Astrocyte (in vitro differentiated cells and primary cell): ENCODE measurements at regions not wholly inside any gene's neighbourhood (a gene's known extent, or its start where the extent isn't known, plus 50 kb on each side); places are given as distances from the start of the nearest gene placed in this dataset.

Experiments
- DNase-seq: peaks from one replicate; pipeline ENCODE4 v3.0.0-alpha.2; 2010; ENCODE audit warnings: low read depth
- FAIRE-seq: peaks from 2 replicates; lab custom pipeline; 2011; peaks lifted over from hg19 to GRCh38; lab: Jason Lieb, UNC
- H2AFZ ChIP-seq: 2 replicates; pipeline ENCODE4 v1.6.0; 2012; ENCODE audit warnings: low read depth, low read length, inconsistent platforms
- H3K27ac ChIP-seq: 2 replicates; pipeline ENCODE4 v1.5.1; 2011; ENCODE audit warnings: low read depth, low read length, inconsistent platforms
- H3K27me3 ChIP-seq: 2 replicates; pipeline ENCODE4 v1.6.0; 2011; ENCODE audit warnings: low read length, inconsistent platforms; ENCODE audit not compliant: insufficient read depth
- H3K36me3 ChIP-seq: 2 replicates; pipeline ENCODE4 v1.5.1; 2011; ENCODE audit warnings: low read length, inconsistent platforms; ENCODE audit not compliant: insufficient read depth
- H3K4me1 ChIP-seq: 2 replicates; pipeline ENCODE4 v1.5.1; 2011; ENCODE audit warnings: low read length, inconsistent platforms; ENCODE audit not compliant: insufficient read depth
- H3K4me2 ChIP-seq: 2 replicates; pipeline ENCODE4 v1.6.0; 2012; ENCODE audit warnings: low read length, inconsistent platforms
- H3K4me3 ChIP-seq: 2 replicates; pipeline ENCODE4 v1.5.1; 2011; ENCODE audit warnings: low read depth, mild to moderate bottlenecking, low read length, inconsistent platforms; ENCODE audit not compliant: insufficient read depth
- H3K79me2 ChIP-seq: 2 replicates; pipeline ENCODE4 v1.6.0; 2012; ENCODE audit warnings: mild to moderate bottlenecking, low read length, inconsistent platforms; ENCODE audit not compliant: insufficient read depth
- H3K9ac ChIP-seq: 2 replicates; pipeline ENCODE4 v1.6.0; 2012; ENCODE audit warnings: mild to moderate bottlenecking, low read length, inconsistent platforms
- H3K9me3 ChIP-seq: 2 replicates; pipeline ENCODE4 v1.5.1; 2012; ENCODE audit warnings: low read depth, mild to moderate bottlenecking, low read length, inconsistent platforms; ENCODE audit not compliant: insufficient read depth
- H4K20me1 ChIP-seq: 2 replicates; pipeline ENCODE4 v1.6.0; 2012; ENCODE audit warnings: low read length, inconsistent platforms; ENCODE audit not compliant: insufficient read depth
- H3K27ac Mint-ChIP-seq: one replicate; pipeline ENCODE4 v1.8.0; 2021; ENCODE audit warnings: mild to moderate bottlenecking, mixed read lengths; ENCODE audit not compliant: unreplicated experiment
- H3K27me3 Mint-ChIP-seq: one replicate; pipeline ENCODE4 v1.8.0; 2021; ENCODE audit warnings: low read depth, mixed read lengths; ENCODE audit not compliant: unreplicated experiment
- H3K36me3 Mint-ChIP-seq: one replicate; pipeline ENCODE4 v1.8.0; 2021; ENCODE audit warnings: low read depth, mixed read lengths; ENCODE audit not compliant: unreplicated experiment
- H3K4me1 Mint-ChIP-seq: one replicate; pipeline ENCODE4 v1.8.0; 2021; ENCODE audit warnings: low read depth, mixed read lengths; ENCODE audit not compliant: unreplicated experiment
- H3K4me3 Mint-ChIP-seq: one replicate; pipeline ENCODE4 v1.8.0; 2021; ENCODE audit warnings: mild to moderate bottlenecking, moderate library complexity, mixed read lengths; ENCODE audit not compliant: unreplicated experiment
- H3K9me3 Mint-ChIP-seq: one replicate; pipeline ENCODE4 v1.8.0; 2021; ENCODE audit warnings: mild to moderate bottlenecking, mixed read lengths; ENCODE audit not compliant: unreplicated experiment
- CTCF ChIP-seq: IDR thresholded peaks from 2 replicates; pipeline ENCODE4 v1.5.1; 2011; ENCODE audit warnings: low read depth, mild to moderate bottlenecking, inconsistent platforms, low read length, moderate library complexity; ENCODE audit not compliant: insufficient read depth
- EZH2 ChIP-seq: IDR thresholded peaks from 2 replicates; pipeline ENCODE4 v1.6.1; 2012; ENCODE audit warnings: mild to moderate bottlenecking, low read length, inconsistent platforms; ENCODE audit not compliant: insufficient read depth

- Mint-ChIP-seq H3K4me3 (no peak overlapping the region), H3K36me3 (peaks cover 3% of the 10 kb centered on the region), H3K4me1 (no peaks in the 10 kb centered on the region), H3K27ac (no peak overlapping the region), H3K9me3 (peaks cover 7% of the 10 kb centered on the region), H3K27me3 (peaks cover 47% of the 10 kb centered on the region)
- H3K27ac ChIP-seq, result no peak overlapping the region
- TF ChIP-seq CTCF (no peak), EZH2 (no peak)
- H3K27me3 ChIP-seq, result no peaks in the 10 kb centered on the region
- H2AFZ ChIP-seq, result no peak overlapping the region
- no peaks in the 10 kb centered on the region for H3K4me1 ChIP-seq
- no peak overlapping the region for H3K4me2 ChIP-seq
- no peaks in the 10 kb centered on the region for H4K20me1 ChIP-seq
- H3K9me3 ChIP-seq, result peaks cover 7% of the 10 kb centered on the region
- H3K79me2 ChIP-seq, result no peaks in the 10 kb centered on the region
- no peak for FAIRE-seq
- no peak overlapping the region for H3K4me3 ChIP-seq
- no peak overlapping the region for H3K9ac ChIP-seq
- no peaks in the 10 kb centered on the region for H3K36me3 ChIP-seq
- DNase-seq, result no peak
These were observed 233.0 kb upstream of the TCERG1L start for GRCh38 chr10:131544495-131544894.

DNA sequence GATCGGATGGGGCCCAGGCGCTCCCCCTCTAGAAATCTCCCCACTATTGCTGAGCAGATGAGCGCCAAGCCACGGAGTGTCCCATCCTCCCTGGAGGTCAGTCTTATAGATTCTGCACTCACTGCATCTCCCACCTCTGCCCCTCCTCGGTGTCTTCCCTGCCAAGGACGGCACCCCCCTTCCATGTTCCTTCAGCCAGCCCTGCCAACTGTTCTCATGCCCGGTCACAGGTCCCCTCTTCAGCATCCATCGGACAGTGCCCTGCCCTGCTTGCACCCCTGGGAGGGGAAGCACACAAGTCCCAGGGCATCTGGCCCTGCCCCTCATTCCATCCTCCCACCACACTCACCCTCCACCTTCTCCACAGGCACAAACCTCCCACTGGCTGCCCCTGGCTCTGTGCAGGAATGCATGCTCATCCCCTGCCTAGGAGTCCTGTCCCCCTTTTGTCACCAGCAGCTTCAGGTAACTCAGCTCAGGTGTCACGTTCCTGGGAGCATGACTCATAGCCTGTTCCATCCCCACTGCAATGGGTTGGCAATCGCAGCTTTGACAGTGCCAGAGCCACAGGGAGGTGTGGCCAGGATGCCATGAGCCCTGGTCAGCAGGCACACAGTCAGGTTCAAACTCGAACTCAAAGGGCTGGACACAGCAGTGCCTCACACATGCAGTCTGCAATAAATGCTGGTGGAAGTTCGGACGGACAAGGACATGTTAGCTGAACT, 234.7 kb upstream of the TCERG1L start:
- peaks cover 7% of the 10 kb centered on the region for H3K9me3 Mint-ChIP-seq
- no peak overlapping the region for H3K4me2 ChIP-seq

More for the DNA sequence above, 234.7 kb upstream of the TCERG1L start:
- Histone ChIP-seq H3K27ac (no peak overlapping the region), H3K9ac (no peak overlapping the region), H3K27me3 (no peaks in the 10 kb centered on the region), H3K4me1 (no peaks in the 10 kb centered on the region), H3K79me2 (no peaks in the 10 kb centered on the region), H3K36me3 (no peaks in the 10 kb centered on the region), H3K9me3 (peaks cover 7% of the 10 kb centered on the region), H2AFZ (no peak overlapping the region), H3K4me3 (no peak overlapping the region), H4K20me1 (no peaks in the 10 kb centered on the region)
- Mint-ChIP-seq H3K27me3 (peaks cover 56% of the 10 kb centered on the region), H3K36me3 (no peaks in the 10 kb centered on the region), H3K4me1 (no peaks in the 10 kb centered on the region), H3K4me3 (no peak overlapping the region), H3K27ac (no peak overlapping the region)
- DNase-seq, result no peak
- FAIRE-seq, result no peak
- no peak for TF ChIP-seq CTCF
